Endothelial cell of umbilical vein (primary cell): ENCODE measurements at regions not wholly inside any gene's neighbourhood (a gene's known extent, or its start where the extent isn't known, plus 50 kb on each side); places are given as distances from the start of the nearest gene placed in this dataset.

Experiments
- BruUV-seq: library from RNA; stranded (reverse); fragments of 400-500 nt; replicated peaks from 2 replicates; lab custom pipeline; 2021; lab: Mats Ljungman, UMichigan
- CTCF ChIA-PET: fragments of 300-600, 350-600 bp; sonication (Branson Sonifier 250); formaldehyde crosslinking; loops from one replicate; lab custom pipeline; 2021; ENCODE audit warnings: antibody characterized with exemption, inconsistent platforms; lab: Charles Lee
- POLR2A ChIA-PET: fragments of 300-600, 350-600 bp; sonication (Branson Sonifier 250); formaldehyde crosslinking; loops from one replicate; lab custom pipeline; 2021; ENCODE audit warnings: antibody characterized with exemption, inconsistent platforms; lab: Charles Lee
- DNase-seq: peaks from one replicate; pipeline ENCODE4 v3.0.0-alpha.2; 2011; ENCODE audit warnings: low read depth, low spot score
- FAIRE-seq: peaks from 2 replicates; lab custom pipeline; 2011; peaks lifted over from hg19 to GRCh38; lab: Jason Lieb, UNC
- H2AFZ ChIP-seq: 2 replicates; pipeline ENCODE4 v1.6.0; 2012; ENCODE audit warnings: low read depth, low read length, control low read depth, inconsistent platforms
- H3K27ac ChIP-seq: 2 replicates; pipeline ENCODE4 v1.5.1; 2011; ENCODE audit warnings: low read depth, mild to moderate bottlenecking, control low read depth, low read length, moderate library complexity; ENCODE audit not compliant: insufficient read depth
- H3K27me3 ChIP-seq, 2 experiments: 2 replicates each; pipeline versions ENCODE4 v1.6.0 to v1.6.1; 2011; ENCODE audit warnings: low read length in 2 of 2, mixed read lengths in 1 of 2; ENCODE audit not compliant: control insufficient read depth in 2 of 2, insufficient read depth in 2 of 2
- H3K36me3 ChIP-seq, 2 experiments: 2 replicates in 1 of 2; 3 replicates in 1 of 2; pipeline ENCODE4 v1.5.1; 2011; ENCODE audit warnings: low read length in 2 of 2, mild to moderate bottlenecking in 1 of 2, moderate library complexity in 1 of 2; ENCODE audit not compliant: control insufficient read depth in 2 of 2, insufficient read depth in 2 of 2; ENCODE audit errors: extremely low read depth in 1 of 2
- H3K4me1 ChIP-seq: 3 replicates; pipeline ENCODE4 v1.5.1; 2011; ENCODE audit warnings: mild to moderate bottlenecking, low read length; ENCODE audit not compliant: control insufficient read depth, insufficient read depth; ENCODE audit errors: extremely low read depth
- H3K4me2 ChIP-seq: 2 replicates; pipeline ENCODE4 v1.6.1; 2011; ENCODE audit warnings: low read length, control low read depth, mixed read lengths; ENCODE audit not compliant: insufficient read depth
- H3K4me3 ChIP-seq, 3 experiments: fragments of 200-600 bp in 1 of 3; sonication (generic), shearing (Covaris generic) in 1 of 3; replicated peaks in 1 of 3; 2 replicates each; pipeline ENCODE4 v1.5.1; 2011 to 2016; ENCODE audit warnings: control low read depth in 3 of 3, low read length in 3 of 3, mild to moderate bottlenecking in 2 of 3, inconsistent platforms in 1 of 3, low read depth in 1 of 3, moderate library complexity in 1 of 3; ENCODE audit not compliant: insufficient read depth in 1 of 3
- H3K79me2 ChIP-seq: 2 replicates; pipeline ENCODE4 v1.6.0; 2012; ENCODE audit warnings: low read length, inconsistent platforms; ENCODE audit not compliant: control insufficient read depth, insufficient read depth
- H3K9ac ChIP-seq: replicated peaks from 2 replicates; pipeline ENCODE3; 2011; ENCODE audit warnings: low read length, control low read depth; ENCODE audit not compliant: insufficient read depth; ENCODE audit errors: extremely low read depth
- H3K9me1 ChIP-seq: replicated peaks from 3 replicates; pipeline ENCODE4 v1.6.0; 2011; ENCODE audit warnings: mild to moderate bottlenecking, low read length; ENCODE audit not compliant: control insufficient read depth, insufficient read depth; ENCODE audit errors: extremely low read depth
- H3K9me3 ChIP-seq: replicated peaks from 2 replicates; pipeline ENCODE4 v1.5.1; 2012; ENCODE audit warnings: low read length, inconsistent platforms; ENCODE audit not compliant: control insufficient read depth, insufficient read depth
- H4K20me1 ChIP-seq: replicated peaks from 2 replicates; pipeline ENCODE3; 2011; ENCODE audit warnings: mild to moderate bottlenecking, low read length; ENCODE audit not compliant: control insufficient read depth, insufficient read depth; ENCODE audit errors: extremely low read depth
- CTCF ChIP-seq, 2 donors: IDR thresholded peaks; 1 replicate in 1 of 2; 2 replicates in 1 of 2; pipeline ENCODE4 v1.5.1; 2011; ENCODE audit warnings: low read length in 2 of 2, mild to moderate bottlenecking in 2 of 2, moderate library complexity in 2 of 2, control low read depth in 1 of 2, inconsistent platforms in 1 of 2, low read depth in 1 of 2; ENCODE audit not compliant: insufficient read depth in 1 of 2; ENCODE audit errors: extremely low read depth in 1 of 2
- EZH2 ChIP-seq: IDR thresholded peaks from 2 replicates; pipeline ENCODE4 v1.6.1; 2012; ENCODE audit warnings: borderline replicate concordance, low read depth, mild to moderate bottlenecking, moderate library complexity, low read length, inconsistent platforms; ENCODE audit not compliant: severe bottlenecking
- FOS ChIP-seq: IDR thresholded peaks from 2 replicates; pipeline ENCODE4 v1.6.1; 2011; ENCODE audit warnings: mild to moderate bottlenecking, low read length, moderate library complexity, borderline replicate concordance; ENCODE audit not compliant: insufficient read depth
- GATA2 ChIP-seq: IDR thresholded peaks from 2 replicates; pipeline ENCODE4 v1.7.0; 2011; ENCODE audit warnings: low read depth, mild to moderate bottlenecking, moderate library complexity, mixed read lengths, low read length; ENCODE audit not compliant: insufficient read length, insufficient read depth
- JUN ChIP-seq: IDR thresholded peaks from 2 replicates; pipeline ENCODE4 v1.6.1; 2011; ENCODE audit warnings: borderline replicate concordance, low read depth; ENCODE audit not compliant: insufficient read length, insufficient read depth
- MAX ChIP-seq: IDR thresholded peaks from 2 replicates; pipeline ENCODE4 v1.6.1; 2011; ENCODE audit not compliant: insufficient read depth, insufficient read length
- MYC ChIP-seq: IDR thresholded peaks from one replicate; pipeline ENCODE4 v1.6.1; 2011; ENCODE audit warnings: mild to moderate bottlenecking, low read depth, low read length
- POLR2A ChIP-seq: IDR thresholded peaks from 2 replicates; pipeline ENCODE4 v1.6.1; 2012; ENCODE audit warnings: low read depth, mild to moderate bottlenecking, control low read depth, low read length
- POLR2AphosphoS5 ChIP-seq: IDR thresholded peaks from 2 replicates; pipeline ENCODE4 v1.6.1; 2012; ENCODE audit warnings: low read depth, mild to moderate bottlenecking, control low read depth, low read length, moderate library complexity; ENCODE audit not compliant: insufficient read depth
- dilution Hi-C: fragments of 300-500 bp; cut with MboI; formaldehyde crosslinking; loops from one replicate; pipeline ENCODE4 v1.15.0; 2019; ENCODE audit warnings: low sequenced_read_pairs; ENCODE audit not compliant: extremely low pct_ligation_motif_present
- intact Hi-C: fragments of 100-400 bp; cut with micrococcal nuclease; formaldehyde crosslinking; loops from one replicate; pipeline ENCODE4 v1.10.0; 2022

GRCh38 chr4:176540814-176541213 is 221.0 kb downstream of the SPCS3 start:
- Histone ChIP-seq H4K20me1 (no peaks in the 10 kb centered on the region), H2AFZ (no peak overlapping the region), H3K36me3 (no peaks in the 10 kb centered on the region), H3K9ac (no peak overlapping the region), H3K4me3 (no peak overlapping the region), H3K4me1 (no peaks in the 10 kb centered on the region), H3K9me1 (no peaks in the 10 kb centered on the region), H3K79me2 (no peaks in the 10 kb centered on the region), H3K27ac (no peak overlapping the region), H3K9me3 (no peaks in the 10 kb centered on the region), H3K4me2 (no peak overlapping the region), H3K27me3 (peaks cover 0 to 2% of the 10 kb centered on the region in 2 experiments)
- DNase-seq (no peak), FAIRE-seq (no peak)
- no peak for TF ChIP-seq POLR2AphosphoS5
- no peak for TF ChIP-seq POLR2A
- TF ChIP-seq CTCF (IDR thresholded peaks at IDR 0.05; ENCODE audit: extremely low read depth in 1 of 2, insufficient read depth in 1 of 2, low read depth in 1 of 2, low read length in 2 of 2) = no peak
- no peak for TF ChIP-seq JUN
- no peak for TF ChIP-seq EZH2
- no peak for TF ChIP-seq FOS
- no peak for TF ChIP-seq MAX
- TF ChIP-seq MYC = no peak
- TF ChIP-seq GATA2 = no peak
- intact Hi-C loops = no loop called here
- BruUV-seq = no TSS peak
- POLR2A ChIA-PET = no interaction called here
- CTCF ChIA-PET = no interaction called here
- dilution Hi-C loops = no loop called here
